GM12878 (cell line): ENCODE measurements at regions not wholly inside any gene's neighbourhood (a gene's known extent, or its start where the extent isn't known, plus 50 kb on each side); places are given as distances from the start of the nearest gene placed in this dataset.

Experiments used
- BACH1 ChIP-seq: fragments of 450-650 bp; IDR thresholded peaks from 2 replicates; pipeline ENCODE4 v1.6.1; 2017; ENCODE audit warnings: mild to moderate bottlenecking, borderline replicate concordance
- EP300 ChIP-seq, 2 experiments: fragments of 150-350 bp in 1 of 2; IDR thresholded peaks; 2 replicates each; pipeline ENCODE4 v1.6.1; 2011 to 2012; ENCODE audit warnings: low read depth in 2 of 2, low read length in 2 of 2, borderline replicate concordance in 1 of 2, improper control_type of control experiment in 1 of 2, inconsistent platforms in 1 of 2; ENCODE audit not compliant: control insufficient read depth in 1 of 2
- HDAC6 ChIP-seq: fragments of 200-600 bp; sonication (generic); IDR thresholded peaks from one replicate; pipeline ENCODE4 v1.8.0; 2017; ENCODE audit warnings: antibody characterized with exemption; ENCODE audit not compliant: unreplicated experiment
- JUND ChIP-seq: IDR thresholded peaks from 2 replicates; pipeline ENCODE4 v1.6.1; 2012; ENCODE audit warnings: low read depth, mild to moderate bottlenecking, low read length, improper control_type of control experiment, moderate library complexity
- MXI1 ChIP-seq: fragments of 150-350 bp; IDR thresholded peaks from 2 replicates; pipeline ENCODE4 v1.6.1; 2011; ENCODE audit warnings: low read depth, mild to moderate bottlenecking, inconsistent platforms, low read length, improper control_type of control experiment
- POLR2A ChIP-seq: IDR thresholded peaks from 2 replicates; pipeline ENCODE4 v1.6.1; 2011; ENCODE audit warnings: low read depth, mild to moderate bottlenecking, low read length

DNA sequence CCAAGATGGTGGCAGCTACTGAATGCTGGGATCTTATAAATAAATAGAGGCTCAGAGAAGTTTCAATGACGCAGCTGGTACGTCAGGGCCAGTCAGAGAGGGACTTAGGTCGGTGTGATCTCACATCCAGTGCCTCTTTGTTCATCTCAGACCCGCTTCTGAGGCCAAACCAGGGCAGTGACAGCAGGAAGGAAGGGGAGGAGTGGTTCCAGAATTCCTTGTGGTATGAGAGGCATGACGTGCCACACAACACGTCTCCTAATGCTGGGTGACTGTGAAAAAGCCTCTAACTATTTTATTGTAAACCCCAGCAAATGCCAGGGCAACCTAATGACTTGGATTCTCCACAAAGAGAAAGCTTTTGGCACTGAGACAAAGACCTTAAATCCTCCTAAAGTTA, 423.3 kb downstream of the LPIN1 start:
- TF ChIP-seq POLR2A, result no peak
- no peak for TF ChIP-seq EP300 (IDR thresholded peaks at IDR 0.05; ENCODE audit: borderline replicate concordance in 1 of 2, control insufficient read depth in 1 of 2, low read depth in 2 of 2, low read length in 2 of 2)
- TF ChIP-seq BACH1, result no peak
- TF ChIP-seq HDAC6, result no peak
- TF ChIP-seq JUND, result no peak
- no peak for TF ChIP-seq MXI1
